Astrocyte (in vitro differentiated cells and primary cell): ENCODE measurements at regions not wholly inside any gene's neighbourhood (a gene's known extent, or its start where the extent isn't known, plus 50 kb on each side); places are given as distances from the start of the nearest gene placed in this dataset.

Experiments
- CTCF ChIP-seq: IDR thresholded peaks from 2 replicates; pipeline ENCODE4 v1.5.1; 2011; ENCODE audit warnings: low read depth, mild to moderate bottlenecking, inconsistent platforms, low read length, moderate library complexity; ENCODE audit not compliant: insufficient read depth
- EZH2 ChIP-seq: IDR thresholded peaks from 2 replicates; pipeline ENCODE4 v1.6.1; 2012; ENCODE audit warnings: mild to moderate bottlenecking, low read length, inconsistent platforms; ENCODE audit not compliant: insufficient read depth

- TF ChIP-seq CTCF (no peak), EZH2 (no peak)
Observed at GRCh38 chrX:126695375-126695896, 124.1 kb upstream of the PRR32 start.
